WTC11 (cell line): ENCODE measurements at regions not wholly inside any gene's neighbourhood (a gene's known extent, or its start where the extent isn't known, plus 50 kb on each side); places are given as distances from the start of the nearest gene placed in this dataset.
"Not testable (repeated sequence)": the region's sequence is repeated elsewhere in the genome, so short reads cannot be mapped to it uniquely, and the experiment has no call there.

Experiments used
- ATAC-seq: fragments of 200-7000 bp; cut with Tn5 transposase; 2 replicates; pipeline ENCODE4 v1.10.0; 2021; ENCODE audit warnings: mild to moderate bottlenecking, moderate library complexity
- CTCF ChIA-PET: fragments of 300-600 bp; sonication (Branson Sonifier 250); formaldehyde crosslinking; loops from one replicate; lab custom pipeline; 2021; ENCODE audit warnings: antibody characterized with exemption; lab: Charles Lee
- POLR2A ChIA-PET: fragments of 350-600 bp; sonication (Branson Sonifier 250); formaldehyde crosslinking; loops from one replicate; lab custom pipeline; 2021; ENCODE audit warnings: antibody characterized with exemption; lab: Charles Lee
- DNase-seq: peaks from one replicate; pipeline ENCODE4 v3.0.0; 2021; ENCODE audit warnings: low spot score
- H3K27ac Mint-ChIP-seq: 2 replicates; pipeline ENCODE4 v1.8.0; 2021; ENCODE audit warnings: mixed read lengths
- H3K27me3 Mint-ChIP-seq: 2 replicates; pipeline ENCODE4 v1.8.0; 2021; ENCODE audit warnings: low read depth, mild to moderate bottlenecking, moderate library complexity, mixed read lengths
- H3K36me3 Mint-ChIP-seq: 2 replicates; pipeline ENCODE4 v1.8.0; 2021; ENCODE audit warnings: mixed read lengths
- H3K4me1 Mint-ChIP-seq: 2 replicates; pipeline ENCODE4 v1.8.0; 2022; ENCODE audit warnings: mixed read lengths
- H3K4me3 Mint-ChIP-seq: 2 replicates; pipeline ENCODE4 v1.8.0; 2021; ENCODE audit warnings: mild to moderate bottlenecking, moderate library complexity, mixed read lengths
- H3K9me3 Mint-ChIP-seq: 2 replicates; pipeline ENCODE4 v1.8.0; 2021; ENCODE audit warnings: mixed read lengths

DNA sequence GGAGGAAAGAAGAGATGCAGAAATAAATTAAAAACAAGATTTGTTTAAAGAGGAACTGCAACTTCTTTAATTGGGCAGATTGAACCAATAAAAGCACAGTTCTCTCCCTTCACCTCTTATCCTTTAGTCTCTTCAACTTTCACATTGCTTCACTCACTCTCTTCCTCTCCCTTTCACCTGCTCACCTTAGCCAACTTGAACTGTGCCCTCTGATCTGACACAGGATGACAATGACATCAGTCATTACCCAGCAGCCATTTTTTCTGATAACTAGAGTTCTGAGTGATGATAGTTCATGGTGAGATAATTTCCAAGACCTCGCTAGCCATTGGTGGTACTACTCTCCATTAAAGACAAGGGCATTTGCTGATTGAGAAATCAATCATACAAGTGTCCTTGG, 134.9 kb upstream of the NBPF26 start:
- POLR2A ChIA-PET, H3K9me3 Mint-ChIP-seq, H3K36me3 Mint-ChIP-seq, DNase-seq, CTCF ChIA-PET, H3K27ac Mint-ChIP-seq, H3K4me3 Mint-ChIP-seq, H3K27me3 Mint-ChIP-seq, ATAC-seq, H3K4me1 Mint-ChIP-seq: not testable (repeated sequence)

DNA sequence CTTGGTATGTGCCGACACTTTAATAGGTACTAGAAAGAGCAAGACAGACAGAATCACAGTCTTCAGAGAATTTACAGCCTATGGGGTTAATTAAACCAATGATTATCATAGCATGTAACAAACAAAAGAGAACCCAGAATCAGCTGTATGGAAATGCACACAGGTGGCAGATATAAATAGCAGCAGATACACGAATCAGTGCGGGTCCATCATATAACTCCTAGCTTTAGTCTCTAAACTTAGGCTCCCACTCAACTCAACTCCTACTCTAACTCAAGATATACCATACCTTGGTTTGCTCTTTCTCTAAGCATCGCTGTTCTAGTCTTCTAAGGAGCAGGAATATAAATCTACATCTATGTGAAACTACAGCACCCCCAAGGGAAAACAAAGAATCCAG, 132.0 kb upstream of the NBPF26 start:
- H3K27ac Mint-ChIP-seq, H3K36me3 Mint-ChIP-seq, CTCF ChIA-PET, ATAC-seq, H3K4me3 Mint-ChIP-seq, POLR2A ChIA-PET, H3K9me3 Mint-ChIP-seq, H3K4me1 Mint-ChIP-seq, H3K27me3 Mint-ChIP-seq, DNase-seq: not testable (repeated sequence)

DNA sequence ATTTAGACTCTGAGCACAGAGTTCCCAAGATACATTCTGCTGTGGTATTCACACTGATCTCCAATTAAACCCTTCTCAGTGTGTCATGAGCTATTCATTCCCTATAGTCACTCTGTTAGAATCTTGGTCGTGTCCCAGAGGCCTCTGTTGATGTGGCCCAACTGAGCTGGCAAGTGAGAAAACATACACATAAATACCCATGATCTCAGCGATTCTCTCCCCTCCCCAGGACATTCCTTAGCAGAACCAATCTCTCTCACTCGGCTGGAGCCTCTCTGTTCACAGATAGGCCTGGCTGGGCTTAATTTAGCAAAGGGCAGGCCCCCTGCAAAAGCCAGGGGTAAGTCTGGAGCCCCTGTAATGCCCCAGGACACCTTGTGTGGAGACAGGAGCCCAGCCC, 130.8 kb upstream of the NBPF26 start:
- H3K27me3 Mint-ChIP-seq, H3K27ac Mint-ChIP-seq, H3K4me1 Mint-ChIP-seq, POLR2A ChIA-PET, H3K4me3 Mint-ChIP-seq, H3K9me3 Mint-ChIP-seq, H3K36me3 Mint-ChIP-seq, CTCF ChIA-PET, DNase-seq: not testable (repeated sequence)
- peak; percentile 88 for ATAC-seq

DNA sequence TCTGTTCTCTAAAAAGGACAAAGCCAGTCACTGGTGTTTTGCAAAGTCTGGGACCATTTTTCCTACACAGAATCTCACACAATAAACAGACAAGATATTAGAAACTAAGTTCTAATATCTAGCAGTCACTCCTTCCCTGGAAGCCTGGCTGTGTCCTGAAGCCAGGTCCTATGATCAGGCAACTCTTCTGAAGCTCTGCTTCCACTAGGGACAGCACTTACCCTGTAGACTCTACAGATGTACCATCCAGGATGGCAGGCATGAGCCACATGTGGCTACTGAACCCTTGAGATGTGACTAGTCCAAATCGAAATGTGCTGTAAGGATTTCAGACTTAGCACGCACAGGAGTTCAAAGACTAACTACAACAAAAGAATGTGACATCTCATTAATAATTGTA, 130.1 kb upstream of the NBPF26 start:
- DNase-seq, H3K9me3 Mint-ChIP-seq, POLR2A ChIA-PET, ATAC-seq, H3K4me3 Mint-ChIP-seq, H3K36me3 Mint-ChIP-seq, H3K27me3 Mint-ChIP-seq, H3K4me1 Mint-ChIP-seq, H3K27ac Mint-ChIP-seq, CTCF ChIA-PET: not testable (repeated sequence)

DNA sequence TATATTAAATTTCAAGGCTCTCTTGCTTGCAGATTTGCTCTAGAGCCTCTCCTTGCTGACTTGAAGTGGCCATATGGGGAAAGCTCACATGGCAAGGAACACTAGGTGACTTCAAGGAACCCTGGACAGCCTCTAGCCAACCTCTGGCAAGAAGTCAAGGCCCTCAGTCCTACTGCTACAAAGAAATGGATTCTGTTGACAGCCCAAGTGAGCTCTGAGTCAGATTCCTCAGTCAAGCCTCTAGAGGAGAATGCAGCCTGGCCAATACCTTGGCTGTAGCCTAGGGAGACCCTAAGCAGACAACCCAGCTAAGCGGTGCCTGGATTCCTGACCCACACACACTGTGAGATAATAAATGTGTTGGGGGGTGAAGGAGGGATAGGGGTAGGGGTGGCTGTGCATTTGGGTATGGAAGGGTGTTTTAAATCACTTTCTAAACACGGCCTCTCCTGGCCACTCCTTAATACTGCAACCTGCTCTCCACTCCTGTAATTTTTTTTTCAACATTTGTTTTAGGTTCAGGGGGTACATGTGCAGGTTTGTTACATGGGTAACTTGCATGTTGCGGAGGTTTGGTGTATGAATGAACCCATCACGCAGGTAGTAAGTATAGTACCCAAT, 125.3 kb upstream of the NBPF26 start:
- H3K4me1 Mint-ChIP-seq, CTCF ChIA-PET, DNase-seq, H3K9me3 Mint-ChIP-seq, H3K27me3 Mint-ChIP-seq, H3K27ac Mint-ChIP-seq, POLR2A ChIA-PET, H3K4me3 Mint-ChIP-seq, H3K36me3 Mint-ChIP-seq: not testable (repeated sequence)
- ATAC-seq = peak; percentile 81

DNA sequence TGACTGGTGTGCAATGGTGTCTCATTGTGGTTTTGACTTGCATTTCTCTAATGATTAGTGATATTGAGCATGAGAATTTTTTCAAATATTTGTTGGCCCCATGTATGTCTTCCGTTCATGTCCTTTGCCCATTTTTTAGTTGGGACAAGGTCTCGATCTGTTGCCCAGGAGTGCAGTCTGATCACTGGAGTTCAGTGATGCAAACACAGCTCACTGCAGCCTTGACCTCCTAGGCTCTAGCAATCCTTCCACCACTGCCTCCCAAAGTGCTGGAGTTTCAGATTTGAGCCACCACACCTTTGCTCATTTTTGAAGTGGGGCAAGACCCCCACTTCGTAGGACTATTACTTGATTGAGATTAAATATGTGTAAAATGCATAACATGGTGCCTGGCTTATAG, 124.2 kb upstream of the NBPF26 start:
- DNase-seq, ATAC-seq, POLR2A ChIA-PET, H3K4me3 Mint-ChIP-seq, H3K27me3 Mint-ChIP-seq, H3K36me3 Mint-ChIP-seq, H3K9me3 Mint-ChIP-seq, H3K27ac Mint-ChIP-seq, H3K4me1 Mint-ChIP-seq, CTCF ChIA-PET: not testable (repeated sequence)

DNA sequence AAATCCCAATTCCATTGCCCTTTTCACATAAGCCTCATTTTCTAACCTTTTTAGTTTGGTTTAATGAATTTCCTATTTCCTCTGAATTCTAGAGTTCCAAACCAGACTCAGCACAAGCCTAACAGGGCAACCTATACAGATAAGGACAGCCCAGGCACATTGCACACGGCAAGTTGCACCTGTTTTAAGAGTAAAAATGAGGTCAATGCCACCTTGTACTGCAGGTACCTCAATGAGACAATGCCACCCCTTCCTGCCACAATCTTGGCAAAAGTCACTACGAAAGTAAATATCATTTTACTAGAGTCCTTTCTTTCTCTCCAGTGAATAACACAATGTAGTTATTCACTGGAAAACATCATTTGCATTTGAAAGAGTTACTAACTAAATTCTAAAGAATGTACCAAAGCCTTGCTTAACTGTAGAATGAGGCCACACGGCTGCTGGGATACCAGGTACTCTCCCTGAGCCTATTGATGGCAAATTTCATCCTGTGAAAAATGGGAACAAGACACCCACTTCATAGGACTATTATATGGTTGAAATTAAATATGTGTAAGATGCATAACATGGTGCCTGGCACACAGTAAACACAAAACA, 123.2 kb upstream of the NBPF26 start:
- H3K27me3 Mint-ChIP-seq, DNase-seq, CTCF ChIA-PET, H3K27ac Mint-ChIP-seq, H3K4me1 Mint-ChIP-seq, POLR2A ChIA-PET, H3K4me3 Mint-ChIP-seq, ATAC-seq, H3K9me3 Mint-ChIP-seq, H3K36me3 Mint-ChIP-seq: not testable (repeated sequence)

DNA sequence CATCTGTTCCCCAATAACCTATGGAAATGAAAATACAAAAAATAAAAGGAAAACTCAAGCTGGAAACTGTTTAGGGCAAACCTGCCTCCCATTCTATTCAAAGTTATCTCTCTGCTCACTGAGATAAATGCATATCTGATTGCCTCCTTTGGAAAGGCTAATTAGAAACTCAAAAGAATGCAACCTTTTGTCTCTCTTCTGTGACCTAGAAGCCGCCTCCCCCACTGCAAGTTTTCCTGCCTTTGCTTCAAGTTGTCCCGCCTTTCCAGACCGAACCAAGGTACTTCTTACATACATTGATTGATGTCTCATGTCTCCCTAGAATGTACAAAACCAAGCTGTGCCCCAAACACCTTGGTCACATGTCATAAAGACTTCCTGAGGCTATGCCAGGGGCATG, 115.9 kb upstream of the NBPF26 start:
- H3K4me1 Mint-ChIP-seq, H3K27ac Mint-ChIP-seq, H3K27me3 Mint-ChIP-seq, DNase-seq, H3K36me3 Mint-ChIP-seq, H3K4me3 Mint-ChIP-seq, H3K9me3 Mint-ChIP-seq, CTCF ChIA-PET, POLR2A ChIA-PET: not testable (repeated sequence)
- peak; percentile 75 for ATAC-seq

DNA sequence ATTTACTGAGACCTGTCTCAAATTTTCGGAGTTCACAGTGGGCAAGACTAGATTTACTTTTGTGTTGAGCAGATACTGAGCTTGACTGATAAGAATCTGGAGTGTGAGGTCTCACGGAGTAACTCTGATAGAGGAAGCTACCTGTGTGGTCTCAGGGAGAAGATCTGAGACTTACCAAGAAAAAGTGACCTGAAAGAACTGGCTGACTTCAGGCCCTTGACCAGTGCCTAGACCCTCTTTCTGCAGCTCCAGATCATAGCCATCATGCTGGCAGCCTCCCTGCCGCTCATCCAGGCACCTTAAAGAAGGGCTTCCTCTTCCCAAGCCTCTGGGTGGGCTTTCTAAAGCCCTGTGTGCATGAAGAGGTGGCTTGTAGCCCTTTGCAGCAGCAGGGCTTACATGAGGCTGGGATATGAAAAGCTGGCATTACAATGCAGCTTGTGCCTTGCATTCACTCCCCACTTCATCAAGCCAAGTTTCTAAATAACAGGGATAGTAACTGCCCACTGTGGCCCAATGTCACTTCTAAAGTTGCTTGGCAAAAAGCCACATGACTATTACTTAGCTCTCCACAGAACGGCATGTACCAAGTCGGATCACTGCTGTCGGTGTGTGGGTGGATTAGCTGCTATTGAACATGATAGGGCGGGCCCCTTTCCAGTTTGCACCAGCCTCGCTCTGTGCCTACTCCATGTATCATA, 115.3 kb upstream of the NBPF26 start:
- POLR2A ChIA-PET, H3K27ac Mint-ChIP-seq, H3K4me1 Mint-ChIP-seq, H3K27me3 Mint-ChIP-seq, CTCF ChIA-PET, H3K9me3 Mint-ChIP-seq, DNase-seq, H3K36me3 Mint-ChIP-seq, H3K4me3 Mint-ChIP-seq: not testable (repeated sequence)
- ATAC-seq = peak; percentile 61

DNA sequence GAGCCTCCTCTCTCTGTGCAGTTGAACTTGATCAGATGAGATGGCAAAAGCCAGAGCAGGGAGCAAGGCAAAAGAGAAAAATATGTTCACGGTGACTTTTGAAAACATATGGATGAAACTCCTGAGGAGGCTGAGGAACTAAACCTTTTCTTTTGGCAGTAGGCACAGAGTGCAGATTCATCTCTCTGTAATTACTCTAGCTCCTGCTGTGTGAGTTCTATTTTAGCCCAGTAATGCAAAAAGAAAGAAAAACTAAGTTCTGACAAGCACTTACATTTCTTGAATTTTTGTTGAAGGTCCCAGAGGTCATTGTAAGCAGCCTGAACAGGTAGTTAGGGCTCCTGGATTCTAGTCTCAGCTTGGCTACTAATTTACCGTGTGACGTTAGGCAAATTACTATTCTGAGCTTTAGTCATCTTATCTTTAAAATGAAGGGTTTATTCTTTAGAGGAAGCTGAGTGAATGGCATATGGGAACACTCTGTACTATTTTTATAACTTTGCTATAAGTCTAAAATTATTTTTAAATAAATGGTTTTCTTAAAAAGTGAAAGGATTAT, 114.7 kb upstream of the NBPF26 start:
- ATAC-seq, H3K36me3 Mint-ChIP-seq, H3K9me3 Mint-ChIP-seq, H3K4me3 Mint-ChIP-seq, CTCF ChIA-PET, DNase-seq, POLR2A ChIA-PET, H3K27ac Mint-ChIP-seq, H3K27me3 Mint-ChIP-seq, H3K4me1 Mint-ChIP-seq: not testable (repeated sequence)

DNA sequence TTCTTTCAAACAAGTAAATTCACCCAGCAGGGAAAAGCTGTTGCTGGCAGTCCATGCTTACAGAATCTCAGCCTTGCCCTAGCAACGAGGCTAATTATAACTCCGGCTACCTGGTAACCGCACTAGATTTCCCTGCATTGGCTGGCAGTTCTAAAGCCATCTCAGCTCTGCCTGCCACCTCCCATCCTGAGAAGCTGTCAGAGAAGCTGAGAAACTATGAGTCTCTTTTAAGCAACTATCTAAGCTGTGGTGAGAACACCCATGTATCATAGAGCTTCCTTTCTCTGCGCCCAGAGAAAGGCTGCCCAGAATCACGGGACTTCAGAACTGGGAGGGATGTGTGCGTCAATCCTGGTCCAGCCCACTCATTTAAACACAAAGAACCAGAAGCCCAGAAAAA, 113.9 kb upstream of the NBPF26 start:
- H3K4me1 Mint-ChIP-seq, H3K27me3 Mint-ChIP-seq, CTCF ChIA-PET, DNase-seq, H3K36me3 Mint-ChIP-seq, H3K9me3 Mint-ChIP-seq, POLR2A ChIA-PET, H3K27ac Mint-ChIP-seq, H3K4me3 Mint-ChIP-seq: not testable (repeated sequence)
- ATAC-seq = peak; percentile 29; the same call in 1 of the 2 replicates

DNA sequence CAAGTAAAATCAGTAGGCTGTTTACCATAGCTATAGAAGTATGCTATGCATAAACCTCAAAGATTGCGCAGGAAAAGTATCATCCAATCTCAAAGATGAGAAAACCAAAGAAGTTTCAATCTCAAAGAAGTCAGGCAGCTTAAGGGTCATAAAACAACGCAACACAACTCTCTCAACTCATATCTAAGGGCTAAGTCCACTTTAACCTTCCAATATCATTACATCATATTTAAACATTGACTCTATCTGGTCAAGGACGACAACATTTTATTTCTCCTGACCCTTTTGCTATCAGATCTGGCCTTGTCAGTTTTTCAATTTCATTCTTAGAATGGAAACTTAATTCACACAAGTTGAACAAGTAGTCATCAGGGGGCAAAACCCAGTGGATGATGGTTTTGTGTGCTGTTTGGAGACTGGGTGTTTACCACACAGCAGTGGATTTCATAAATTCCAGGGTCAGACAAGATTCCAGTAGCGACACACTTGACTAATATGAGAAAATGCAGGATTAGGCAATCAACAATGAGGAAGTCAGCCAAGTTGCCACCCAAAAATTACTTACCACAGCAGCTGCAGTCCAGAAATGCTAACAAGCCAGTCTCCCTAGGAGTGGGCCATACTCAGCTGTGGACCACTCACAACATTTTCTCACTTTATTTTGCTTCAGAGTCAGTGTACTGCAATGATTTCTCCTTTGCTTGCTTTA, 108.7 kb upstream of the NBPF26 start:
- H3K27me3 Mint-ChIP-seq, H3K4me1 Mint-ChIP-seq, H3K4me3 Mint-ChIP-seq, CTCF ChIA-PET, POLR2A ChIA-PET, H3K9me3 Mint-ChIP-seq, H3K27ac Mint-ChIP-seq, H3K36me3 Mint-ChIP-seq, DNase-seq, ATAC-seq: not testable (repeated sequence)
